ENCODE measurements at regions not wholly inside any gene's neighbourhood (a gene's known extent, or its start where the extent isn't known, plus 50 kb on each side); places are given as distances from the start of the nearest gene placed in this dataset.
"Not testable (repeated sequence)": the region's sequence is repeated elsewhere in the genome, so short reads cannot be mapped to it uniquely, and the experiment has no call there.

DNA sequence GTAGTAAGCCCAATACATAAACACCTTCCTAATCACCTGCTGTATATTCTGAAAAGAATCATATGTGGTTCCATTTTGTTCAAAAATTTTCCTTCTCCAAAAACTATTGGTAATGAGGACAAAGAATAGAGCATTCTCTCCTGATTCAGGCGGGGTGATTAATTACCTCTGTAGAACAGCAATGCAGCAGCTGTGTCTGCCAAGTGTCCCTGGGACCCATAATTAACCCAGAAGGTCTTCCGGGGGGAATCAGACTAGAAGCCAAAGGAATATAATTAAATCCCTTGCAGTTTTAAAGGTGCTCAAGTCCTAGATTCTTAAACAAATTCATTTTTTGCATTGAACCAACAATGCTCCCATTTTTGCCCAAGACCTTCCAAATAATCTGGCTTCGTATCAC, 60.3 kb upstream of the ABLIM1 start:
- Histone ChIP-seq H3K4me1 (peaks cover 0 to 14% of the 10 kb centered on the region in 2 donors), H3K36me3 (no peaks in the 10 kb centered on the region), H3K9me3 (no peaks in the 10 kb centered on the region), H3K4me3 (no peak overlapping the region), H3K27me3 (no peaks in the 10 kb centered on the region), H3K27ac (no peak overlapping the region)
- TF ChIP-seq POLR2A (IDR thresholded peaks at IDR 0.05) (no peak), POLR2AphosphoS5 (IDR thresholded peaks at IDR 0.05) (no peak)
- TF ChIP-seq, protein P1, sequence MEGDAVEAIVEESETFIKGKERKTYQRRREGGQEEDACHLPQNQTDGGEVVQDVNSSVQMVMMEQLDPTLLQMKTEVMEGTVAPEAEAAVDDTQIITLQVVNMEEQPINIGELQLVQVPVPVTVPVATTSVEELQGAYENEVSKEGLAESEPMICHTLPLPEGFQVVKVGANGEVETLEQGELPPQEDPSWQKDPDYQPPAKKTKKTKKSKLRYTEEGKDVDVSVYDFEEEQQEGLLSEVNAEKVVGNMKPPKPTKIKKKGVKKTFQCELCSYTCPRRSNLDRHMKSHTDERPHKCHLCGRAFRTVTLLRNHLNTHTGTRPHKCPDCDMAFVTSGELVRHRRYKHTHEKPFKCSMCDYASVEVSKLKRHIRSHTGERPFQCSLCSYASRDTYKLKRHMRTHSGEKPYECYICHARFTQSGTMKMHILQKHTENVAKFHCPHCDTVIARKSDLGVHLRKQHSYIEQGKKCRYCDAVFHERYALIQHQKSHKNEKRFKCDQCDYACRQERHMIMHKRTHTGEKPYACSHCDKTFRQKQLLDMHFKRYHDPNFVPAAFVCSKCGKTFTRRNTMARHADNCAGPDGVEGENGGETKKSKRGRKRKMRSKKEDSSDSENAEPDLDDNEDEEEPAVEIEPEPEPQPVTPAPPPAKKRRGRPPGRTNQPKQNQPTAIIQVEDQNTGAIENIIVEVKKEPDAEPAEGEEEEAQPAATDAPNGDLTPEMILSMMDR (IDR thresholded peaks at IDR 0.05) = no peak
- no peak for DNase-seq (ENCODE audit: low spot score in 2 of 2)
- intact Hi-C loops (cut with DNase I; ENCODE audit: low total_unique reads) = no loop called here

DNA sequence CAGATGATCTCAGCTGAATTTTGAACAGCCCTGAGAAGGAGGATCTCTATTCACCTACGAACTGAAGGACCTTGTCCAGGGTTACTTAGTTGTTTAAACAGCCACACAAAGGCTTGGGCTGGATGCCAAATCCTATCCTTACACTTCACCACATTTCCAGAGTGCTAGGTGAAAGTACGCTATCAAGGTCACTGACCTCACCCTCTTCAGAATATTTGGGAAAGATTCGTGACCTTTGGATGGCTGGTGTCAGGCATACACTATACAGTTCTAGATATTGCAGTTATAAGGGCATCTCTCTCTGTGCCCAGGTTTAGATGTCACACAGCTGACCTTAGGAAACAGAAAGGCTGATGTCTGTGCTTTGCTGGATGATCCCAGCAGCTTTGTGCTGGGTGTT, 61.2 kb upstream of the ABLIM1 start:
- no peaks in the 10 kb centered on the region for H3K9me3 ChIP-seq
- intact Hi-C loops (cut with DNase I; ENCODE audit: low total_unique reads) = no loop called here
- H3K36me3 ChIP-seq = no peaks in the 10 kb centered on the region
- DNase-seq (ENCODE audit: low spot score in 2 of 2) = no peak
- peaks cover 0 to 15% of the 10 kb centered on the region in 2 donors for H3K4me1 ChIP-seq
- TF ChIP-seq, protein P1 (IDR thresholded peaks at IDR 0.05) = no peak
- TF ChIP-seq POLR2A (IDR thresholded peaks at IDR 0.05) (no peak), POLR2AphosphoS5 (IDR thresholded peaks at IDR 0.05) (no peak)
- no peak overlapping the region for H3K4me3 ChIP-seq
- H3K27ac ChIP-seq = peak overlapping the region; percentile 40 to 51
- no peaks in the 10 kb centered on the region for H3K27me3 ChIP-seq

DNA sequence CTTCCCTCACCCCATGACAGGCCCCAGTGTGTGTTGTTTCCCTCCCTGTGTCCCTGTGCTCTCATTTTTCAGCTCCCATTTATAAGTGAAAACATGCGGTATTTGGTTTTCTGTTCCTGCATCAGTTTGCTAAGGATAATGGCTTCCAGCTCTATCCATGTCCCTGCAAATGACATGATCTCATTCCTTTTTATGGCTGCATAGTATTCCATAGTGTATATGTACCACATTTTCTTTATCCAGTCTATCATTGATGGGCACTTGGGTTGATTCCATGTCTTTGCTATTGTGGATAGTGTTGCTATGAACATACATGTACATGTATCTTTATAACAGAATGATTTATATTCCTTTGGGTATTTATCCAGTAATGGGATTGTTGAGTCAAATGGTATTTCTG, 61.9 kb upstream of the ABLIM1 start:
- H3K9me3 ChIP-seq; H3K36me3 ChIP-seq; H3K27me3 ChIP-seq; intact Hi-C loops (cut with DNase I; ENCODE audit: low total_unique reads); H3K4me3 ChIP-seq; DNase-seq (ENCODE audit: low spot score in 2 of 2); H3K27ac ChIP-seq: not testable (repeated sequence)
- peaks cover 0 to 15% of the 10 kb centered on the region in 2 donors for H3K4me1 ChIP-seq

DNA sequence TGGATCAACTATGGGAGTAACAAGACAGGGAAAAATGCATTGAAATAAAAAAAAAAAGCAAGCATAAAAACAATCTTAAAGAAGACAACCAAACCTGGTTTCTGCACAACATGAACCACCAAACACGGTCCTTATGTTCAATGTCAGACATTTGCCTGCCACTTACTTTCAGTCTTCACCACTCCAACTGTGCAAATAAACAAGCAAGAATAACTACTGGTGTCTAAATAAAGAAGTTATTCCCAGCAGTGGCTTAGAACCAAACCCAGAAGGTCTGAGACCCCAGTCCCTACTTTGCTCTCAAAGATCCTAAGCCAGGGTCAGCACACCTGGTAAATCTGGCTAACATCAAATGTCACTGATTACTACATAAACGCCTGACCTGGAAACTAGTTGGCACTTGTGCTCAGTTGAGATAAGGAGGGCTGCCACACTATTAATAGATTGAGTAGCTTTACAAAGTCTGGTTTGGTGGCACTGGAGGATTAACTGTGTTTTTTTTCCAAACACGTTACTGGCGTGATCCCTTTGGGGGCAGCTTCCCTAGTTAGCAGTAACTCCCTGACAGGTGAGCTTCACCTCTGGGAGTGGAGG, 62.7 kb upstream of the ABLIM1 start:
- TF ChIP-seq, protein P1 (IDR thresholded peaks at IDR 0.05) = no peak
- TF ChIP-seq POLR2AphosphoS5 (IDR thresholded peaks at IDR 0.05) = no peak
- no peak for TF ChIP-seq POLR2A (IDR thresholded peaks at IDR 0.05)
- Histone ChIP-seq H3K9me3 (no peaks in the 10 kb centered on the region), H3K27me3 (no peaks in the 10 kb centered on the region), H3K4me3 (no peak overlapping the region), H3K4me1 (peaks cover 0 to 9% of the 10 kb centered on the region in 2 donors), H3K27ac (peak overlapping the region; percentile 15 to 36), H3K36me3 (no peaks in the 10 kb centered on the region)
- intact Hi-C loops (cut with DNase I; ENCODE audit: low total_unique reads) = no loop called here
- DNase-seq (ENCODE audit: low spot score in 2 of 2) = no peak

DNA sequence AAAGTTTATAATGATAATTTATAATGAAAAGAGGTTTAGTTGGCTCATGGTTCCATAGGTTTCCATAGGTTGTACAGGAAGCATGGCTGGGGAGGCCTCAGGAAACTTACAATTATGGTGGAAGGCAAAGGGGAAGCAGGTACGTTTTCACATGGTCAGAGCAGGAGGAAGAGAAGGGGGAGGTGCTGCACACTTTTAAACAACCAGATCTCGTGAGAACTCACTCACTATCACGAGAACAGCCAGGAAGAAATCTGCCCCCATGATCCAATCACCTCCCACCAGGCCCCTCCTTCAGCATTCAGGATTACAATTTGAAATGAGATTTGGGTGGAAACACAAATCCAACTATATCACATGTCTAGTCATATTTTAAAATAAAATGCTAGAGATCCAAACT, 64.1 kb upstream of the ABLIM1 start:
- H3K27ac ChIP-seq = peak overlapping the region in 1 of 2 donors; percentile 41
- H3K9me3 ChIP-seq; DNase-seq (ENCODE audit: low spot score in 2 of 2); H3K27me3 ChIP-seq; H3K4me1 ChIP-seq; intact Hi-C loops (cut with DNase I; ENCODE audit: low total_unique reads); H3K4me3 ChIP-seq; H3K36me3 ChIP-seq: not testable (repeated sequence)

DNA sequence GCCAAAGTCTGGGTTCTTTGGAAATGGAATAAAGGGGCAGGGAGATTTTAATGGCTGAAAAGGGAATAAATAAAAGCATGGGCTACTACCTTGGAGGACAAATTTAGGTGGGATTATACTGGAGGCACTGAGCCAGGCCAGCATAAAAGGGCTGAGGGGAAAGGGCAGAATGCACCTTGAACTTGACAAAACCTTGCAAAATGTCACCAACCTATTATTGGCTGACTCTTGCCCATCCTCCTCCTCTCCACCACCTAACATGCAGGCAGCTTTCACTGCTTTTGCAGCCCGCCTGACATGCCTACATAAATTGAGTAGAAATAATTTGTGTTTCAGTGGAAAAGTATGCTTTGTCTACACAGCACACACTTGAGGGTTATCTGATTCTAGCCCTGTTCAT, 65.3 kb upstream of the ABLIM1 start:
- no peak overlapping the region for H3K4me3 ChIP-seq
- H3K36me3 ChIP-seq = no peaks in the 10 kb centered on the region
- intact Hi-C loops (cut with DNase I; ENCODE audit: low total_unique reads) = no loop called here
- H3K9me3 ChIP-seq = no peaks in the 10 kb centered on the region
- TF ChIP-seq POLR2AphosphoS5 (IDR thresholded peaks at IDR 0.05) = no peak
- TF ChIP-seq, protein P1 (IDR thresholded peaks at IDR 0.05) = no peak
- TF ChIP-seq POLR2A (IDR thresholded peaks at IDR 0.05) = no peak
- H3K27me3 ChIP-seq = no peaks in the 10 kb centered on the region
- peaks cover 0 to 9% of the 10 kb centered on the region in 2 donors for H3K4me1 ChIP-seq
- DNase-seq (ENCODE audit: low spot score in 2 of 2) = no peak
- peak overlapping the region; percentile 16 to 68 for H3K27ac ChIP-seq

Measured in breast epithelium (tissue), 4 donors.